K562 (cell line): ENCODE measurements at regions not wholly inside any gene's neighbourhood (a gene's known extent, or its start where the extent isn't known, plus 50 kb on each side); places are given as distances from the start of the nearest gene placed in this dataset.

Experiments used
- ATAC-seq: fragments of 200-7000 bp; cut with Tn5 transposase; 3 replicates; pipeline ENCODE4 v1.9.1; 2020; ENCODE audit warnings: moderate library complexity
- BruUV-seq: library from RNA; stranded (reverse); fragments of 400-500 nt; replicated peaks from 2 replicates; lab custom pipeline; 2021; lab: Mats Ljungman, UMichigan
- CTCF ChIA-PET: fragments of 300-600 bp; formaldehyde crosslinking; extraction: SDS; loops from one replicate; lab custom pipeline; 2021; ENCODE audit warnings: low intra/inter-chr PET ratio; lab: Yijun Ruan, JAX
- POLR2A ChIA-PET: fragments of 300-600, 350-650 bp; sonication (Branson Sonifier 250); formaldehyde crosslinking; extraction: SDS; loops from one replicate; lab custom pipeline; 2021; ENCODE audit warnings: antibody characterized with exemption, inconsistent platforms; lab: Yijun Ruan, JAX
- DNase-seq, 4 experiments: peaks; one replicate each; pipeline versions ENCODE4 v3.0.0 to v3.0.0-alpha.2; 2011 to 2018; ENCODE audit warnings: low spot score in 3 of 4, mixed read lengths in 3 of 4; ENCODE audit errors: extremely low read depth in 1 of 4
- FAIRE-seq: peaks from 2 replicates; lab custom pipeline; 2011; peaks lifted over from hg19 to GRCh38; lab: Jason Lieb, UNC
- H2AFZ ChIP-seq: 2 replicates; pipeline ENCODE4 v1.6.0; 2011; ENCODE audit warnings: low read depth, low read length, control low read depth, inconsistent platforms
- H3K27ac ChIP-seq: fragments of 200-600 bp; 3 replicates; pipeline ENCODE4 v1.8.0; 2011; ENCODE audit warnings: low read depth, mild to moderate bottlenecking, control low read depth, inconsistent platforms, low read length, moderate library complexity, mixed read lengths; ENCODE audit errors: extremely low read depth
- H3K27me3 ChIP-seq, 2 experiments: fragments of 300-600 bp in 1 of 2; 2 replicates in 1 of 2; 3 replicates in 1 of 2; pipeline versions ENCODE4 v1.6.0 to v1.8.0; 2011; ENCODE audit warnings: inconsistent platforms in 2 of 2, low read length in 2 of 2, mild to moderate bottlenecking in 1 of 2, mixed read lengths in 1 of 2, moderate library complexity in 1 of 2; ENCODE audit not compliant: control insufficient read depth in 2 of 2, insufficient read depth in 2 of 2
- H3K36me3 ChIP-seq: fragments of 300-600 bp; 3 replicates; pipeline ENCODE4 v1.8.0; 2011; ENCODE audit warnings: mild to moderate bottlenecking, low read length, inconsistent platforms; ENCODE audit not compliant: control insufficient read depth, insufficient read depth
- H3K4me1 ChIP-seq, 2 experiments: fragments of 200-600 bp in 1 of 2; replicated peaks in 1 of 2; 2 replicates in 1 of 2; 3 replicates in 1 of 2; pipeline versions ENCODE4 v1.5.1 to v1.8.0; 2011; ENCODE audit warnings: inconsistent platforms in 2 of 2, low read length in 2 of 2, mild to moderate bottlenecking in 1 of 2, mixed read lengths in 1 of 2, moderate library complexity in 1 of 2; ENCODE audit not compliant: control insufficient read depth in 2 of 2, insufficient read depth in 2 of 2
- H3K4me2 ChIP-seq: 2 replicates; pipeline ENCODE4 v1.6.1; 2011; ENCODE audit warnings: low read length, control low read depth, inconsistent platforms, mixed read lengths; ENCODE audit not compliant: insufficient read depth
- H3K4me3 ChIP-seq: fragments of 200-600 bp; sonication (generic), shearing (Covaris generic); 2 replicates; pipeline ENCODE4 v1.5.1; 2016; ENCODE audit warnings: control low read depth, inconsistent platforms
- H3K79me2 ChIP-seq: fragments of 200-600 bp; 3 replicates; pipeline ENCODE4 v1.8.0; 2011; ENCODE audit warnings: low read length, inconsistent platforms; ENCODE audit not compliant: control insufficient read depth, insufficient read depth
- H3K9ac ChIP-seq, 2 experiments: 2 replicates each; pipeline versions ENCODE4 v1.6.0 to v1.6.1; 2011; ENCODE audit warnings: low read depth in 2 of 2, low read length in 2 of 2, control low read depth in 1 of 2, inconsistent platforms in 1 of 2, mild to moderate bottlenecking in 1 of 2, mixed read lengths in 1 of 2; ENCODE audit not compliant: insufficient read depth in 1 of 2
- H3K9me1 ChIP-seq: one replicate; pipeline ENCODE4 v1.6.0; 2011; ENCODE audit warnings: inconsistent platforms, mild to moderate bottlenecking, low read length, moderate library complexity; ENCODE audit not compliant: control insufficient read depth, insufficient read depth
- H3K9me3 ChIP-seq: replicated peaks from 2 replicates; pipeline ENCODE4 v1.5.1; 2011; ENCODE audit warnings: low read depth, low read length, inconsistent platforms; ENCODE audit not compliant: control insufficient read depth, insufficient read depth
- H4K20me1 ChIP-seq: replicated peaks from 2 replicates; pipeline ENCODE4 v1.6.1; 2011; ENCODE audit warnings: low read length, inconsistent platforms, mixed read lengths; ENCODE audit not compliant: control insufficient read depth, insufficient read depth
- GATAD2A ChIP-seq: fragments of 450-650 bp; IDR thresholded peaks from 2 replicates; pipeline ENCODE4 v1.6.1; 2017
- NELFE ChIP-seq: IDR thresholded peaks from 2 replicates; pipeline ENCODE4 v1.6.1; 2011; ENCODE audit warnings: mild to moderate bottlenecking; ENCODE audit not compliant: insufficient read depth, insufficient read length
- RREB1 ChIP-seq: fragments of 250-450 bp; sonication (Bioruptor Pico); IDR thresholded peaks from 2 replicates; pipeline ENCODE4 v1.4.0; 2020
- TAL1 ChIP-seq: fragments of 450-650 bp; IDR thresholded peaks from 2 replicates; pipeline ENCODE4 v1.6.1; 2016; ENCODE audit warnings: mild to moderate bottlenecking
- ZNF133 ChIP-seq: fragments of 250-450 bp; sonication (Bioruptor Pico); IDR thresholded peaks from 2 replicates; pipeline ENCODE4 v1.4.0; 2020; ENCODE audit warnings: mild to moderate bottlenecking
- WGBS: fragments of 100-300 bp; shearing (Covaris generic); methylation state at CpG from one replicate; pipeline ENCODE4 v1.1.6; 2016; ENCODE audit warnings: low coverage, mixed read lengths; ENCODE audit not compliant: insufficient coverage; ENCODE audit errors: missing lambda C conversion rate; 5-methylcytosine and 5-hydroxymethylcytosine counted together
- in situ Hi-C: fragments of 300-500 bp; cut with MboI; formaldehyde crosslinking; loops from 4 replicates; pipeline ENCODE4 v1.15.0; 2018; ENCODE audit warnings: inconsistent platforms, mixed read lengths
- intact Hi-C: fragments of 100-400 bp; cut with micrococcal nuclease; formaldehyde crosslinking; loops from 2 replicates; pipeline ENCODE4 v1.14.2; 2022

DNA sequence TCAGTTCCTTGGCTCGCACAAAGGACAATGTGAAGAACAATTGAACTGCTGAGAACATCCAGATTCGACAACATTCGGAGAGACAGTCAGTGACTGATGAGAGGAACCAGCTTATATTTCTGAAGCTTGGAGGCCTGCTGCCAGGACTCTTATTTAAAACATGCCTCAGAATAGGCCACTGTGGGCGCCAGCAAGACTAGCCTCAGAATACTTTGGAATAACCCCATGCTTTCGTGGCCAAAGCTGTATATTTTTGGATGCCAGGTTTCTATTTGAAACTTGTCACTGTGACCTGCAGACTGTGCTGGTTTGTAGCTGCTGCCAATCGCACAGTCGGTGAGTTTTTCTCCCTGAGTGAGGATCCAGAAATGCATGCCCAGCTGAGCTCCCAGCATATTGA, 129.9 kb upstream of the UBE3A start:
- Histone ChIP-seq H3K36me3 (no peaks in the 10 kb centered on the region), H3K4me3 (no peak overlapping the region), H3K9me3 (no peaks in the 10 kb centered on the region), H3K9me1 (no peaks in the 10 kb centered on the region), H2AFZ (no peak overlapping the region), H4K20me1 (no peaks in the 10 kb centered on the region; the same call in 1 of the 2 replicates), H3K27ac (no peak overlapping the region), H3K27me3 (no peaks in the 10 kb centered on the region), H3K9ac (no peak overlapping the region), H3K79me2 (no peaks in the 10 kb centered on the region), H3K4me1 (no peaks in the 10 kb centered on the region), H3K4me2 (no peak overlapping the region)
- in situ Hi-C loops = no loop called here
- CTCF ChIA-PET = no interaction called here
- DNase-seq (no peak), FAIRE-seq (no peak), ATAC-seq (no peak)
- intact Hi-C loops = no loop called here
- 0% methylated on average over 7 of the region's 7 CpGs for WGBS
- no peak for TF ChIP-seq ZNF133 (CRISPR knock-in tag)
- TF ChIP-seq TAL1 = no peak
- no peak for TF ChIP-seq NELFE
- no peak for TF ChIP-seq GATAD2A
- no peak for TF ChIP-seq RREB1
- POLR2A ChIA-PET = no interaction called here
- BruUV-seq = no TSS peak
